HG03095 (cell line): ENCODE measurements at regions not wholly inside any gene's neighbourhood (a gene's known extent, or its start where the extent isn't known, plus 50 kb on each side); places are given as distances from the start of the nearest gene placed in this dataset.

Experiments used
- ATAC-seq: cut with Tn5 transposase; IDR thresholded peaks from one replicate; pipeline ENCODE4 v1.9.1; 2021; ENCODE audit warnings: moderate library complexity; ENCODE audit not compliant: unreplicated experiment

DNA sequence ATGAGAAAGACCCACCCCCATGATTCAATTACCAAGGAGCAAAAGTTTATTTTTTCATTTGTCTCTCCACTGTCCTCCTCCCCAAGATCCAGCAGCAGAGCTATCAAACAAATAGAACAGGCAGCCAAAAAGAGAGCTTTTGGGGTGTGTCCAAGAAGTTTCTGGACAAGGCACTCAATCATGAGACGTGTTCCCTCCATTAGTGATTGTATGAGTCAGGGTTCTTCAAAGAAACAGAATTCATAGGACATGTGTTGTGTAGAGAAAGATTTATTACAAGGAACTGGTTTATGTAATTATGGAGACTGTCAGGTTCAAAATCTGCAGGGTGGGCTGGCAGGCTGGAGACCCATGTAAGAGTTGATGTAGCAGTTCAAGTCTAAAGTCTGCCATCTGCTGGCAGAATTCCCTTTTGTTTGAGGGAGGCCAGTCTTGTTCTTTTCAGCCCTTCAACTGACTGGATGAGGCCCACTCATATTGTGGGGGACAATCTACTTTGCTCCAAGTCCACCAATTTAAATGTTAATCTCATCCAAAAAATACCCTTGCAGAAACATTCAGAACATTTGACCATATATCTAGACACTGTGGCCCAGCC lies 248.1 kb upstream of the OPRM1 start:
- ATAC-seq = no peak

DNA sequence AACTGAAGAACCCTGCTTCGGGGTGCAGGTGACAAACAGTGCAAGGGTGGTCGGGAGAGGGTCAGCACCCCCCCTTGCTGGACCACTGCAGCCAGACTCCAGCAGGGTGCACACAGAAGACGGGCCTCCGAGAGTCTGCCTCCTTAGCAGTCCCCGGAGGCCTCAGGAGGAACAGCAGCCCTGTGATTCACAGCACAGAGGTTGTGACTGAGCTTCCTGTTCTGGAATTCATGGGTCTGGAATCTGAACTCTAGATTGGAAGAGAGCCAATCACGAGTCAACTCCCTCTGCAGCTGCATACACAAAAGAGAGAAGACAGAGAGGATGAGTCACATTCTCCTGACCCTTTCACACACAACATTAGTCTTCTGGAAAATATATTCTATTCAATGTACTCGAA lies 249.0 kb upstream of the OPRM1 start:
- no peak for ATAC-seq

GRCh38 chr6:153787341-153787606 lies 251.8 kb upstream of the OPRM1 start:
- ATAC-seq = no peak

DNA sequence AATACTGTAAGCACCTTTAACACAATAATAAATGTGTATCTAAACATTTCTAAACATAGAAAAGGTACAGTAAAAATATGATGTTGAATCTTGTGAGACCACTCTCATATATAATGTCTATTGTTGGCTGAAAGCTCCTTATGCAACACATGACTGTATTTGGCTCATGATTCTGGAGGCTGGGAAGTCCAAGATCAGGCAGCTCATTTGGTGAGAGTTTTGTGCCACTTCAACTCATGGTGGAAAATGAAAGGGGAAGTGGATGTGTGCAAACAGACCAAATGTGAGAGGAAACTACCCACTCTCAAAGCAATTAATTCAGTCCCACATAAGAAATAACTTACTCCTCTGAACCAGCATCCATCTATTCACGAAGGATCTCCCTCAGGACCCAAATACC lies 257.7 kb upstream of the OPRM1 start:
- no peak for ATAC-seq

DNA sequence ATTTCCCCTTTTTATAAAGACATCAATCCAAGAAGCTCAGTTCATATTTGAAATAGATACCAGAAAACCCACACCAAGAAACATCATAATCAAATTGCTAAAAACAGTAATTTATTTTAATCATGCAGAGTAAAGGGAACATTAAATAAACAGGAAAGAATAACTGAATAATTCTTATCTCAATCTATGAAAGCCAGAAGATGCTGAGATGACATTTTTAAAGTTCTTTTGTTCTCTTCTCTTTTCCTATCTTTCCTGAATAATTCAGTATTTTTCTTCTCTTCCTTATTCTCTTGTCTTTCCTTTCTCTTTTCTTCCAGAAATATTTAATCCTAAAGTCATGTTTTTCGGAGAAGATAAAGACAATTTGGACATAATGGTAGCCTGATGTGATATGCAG lies 259.0 kb upstream of the OPRM1 start:
- no peak for ATAC-seq

- ATAC-seq = no peak
Measured at GRCh38 chr6:153778216-153778615, 260.8 kb upstream of the OPRM1 start.

DNA sequence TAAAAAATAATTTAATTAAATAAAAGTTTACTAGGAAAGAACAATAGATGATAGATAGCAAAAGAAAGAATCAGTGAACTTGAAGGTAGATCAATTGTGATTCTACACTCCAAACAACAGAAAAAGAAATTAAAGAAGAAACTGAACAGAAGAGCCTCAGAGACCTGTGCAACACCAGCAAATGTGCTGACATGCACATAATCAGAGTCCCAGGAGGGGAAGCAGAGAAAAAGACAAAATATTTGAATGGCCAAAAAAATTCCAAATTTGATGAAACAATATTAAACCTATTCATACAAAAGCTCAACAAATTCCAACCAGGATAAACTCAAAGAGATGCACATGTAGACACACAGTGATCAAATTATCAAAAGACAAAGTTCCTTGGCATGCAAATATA lies 267.5 kb upstream of the OPRM1 start:
- no peak for ATAC-seq

DNA sequence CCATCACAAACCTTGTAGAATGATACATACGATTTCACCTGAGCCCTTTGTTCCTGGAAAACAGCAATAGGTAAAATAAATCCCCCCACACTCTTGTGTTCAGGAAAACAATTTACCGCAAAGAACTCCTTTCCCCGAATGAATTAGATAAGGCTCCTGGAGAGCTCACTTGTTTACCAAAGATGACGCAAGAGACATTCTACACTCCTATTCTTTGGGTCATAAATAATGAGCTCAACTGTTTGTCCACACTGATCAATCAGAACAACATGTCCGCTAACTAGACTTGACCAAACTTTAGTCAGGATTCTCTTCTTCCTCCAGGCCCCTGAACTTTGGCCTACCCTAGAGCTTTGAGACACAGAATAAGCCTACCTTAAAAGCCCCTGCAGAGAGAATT lies 271.9 kb upstream of the OPRM1 start:
- ATAC-seq = no peak

- ATAC-seq = no peak
Measured at GRCh38 chr6:153758516-153758915, 280.5 kb upstream of the OPRM1 start.

DNA sequence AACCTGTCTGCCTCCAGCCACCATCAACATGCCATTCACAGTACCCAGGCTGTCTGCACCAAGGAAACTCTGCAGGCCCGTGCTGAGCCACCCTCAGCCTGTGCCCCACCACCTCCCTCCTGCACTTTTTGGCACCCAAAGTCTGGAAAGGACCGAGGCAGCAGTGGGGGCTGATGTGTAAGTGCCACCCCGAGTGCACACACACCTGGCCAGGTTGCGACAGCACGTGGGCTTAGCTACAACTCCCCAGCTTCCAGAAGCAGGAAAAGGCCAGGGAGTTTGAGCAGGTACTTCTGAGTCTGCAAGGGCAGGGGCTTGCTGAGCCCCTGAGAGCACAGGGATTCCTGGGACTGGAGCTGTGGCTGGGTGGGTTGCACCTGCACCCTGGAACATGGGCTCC lies 303.3 kb upstream of the OPRM1 start:
- ATAC-seq = no peak

DNA sequence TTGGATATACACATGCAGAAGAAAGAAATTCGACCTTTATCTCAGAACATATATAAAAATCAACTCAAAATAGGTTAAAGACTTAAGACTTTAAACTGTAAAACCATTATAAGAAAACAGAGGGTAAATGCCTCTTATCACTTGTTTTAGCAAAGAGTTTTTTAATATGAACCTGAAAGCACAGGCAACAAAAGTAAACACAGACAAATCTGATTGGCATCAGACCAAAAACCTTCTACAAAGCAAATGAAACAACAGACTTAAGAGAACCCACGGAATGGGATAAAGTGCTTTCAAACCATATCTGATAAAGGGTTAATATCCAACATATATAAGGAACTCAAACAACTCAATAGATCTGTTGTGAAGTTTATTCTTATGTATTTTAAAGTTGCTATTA lies 309.9 kb upstream of the OPRM1 start:
- ATAC-seq = no peak

DNA sequence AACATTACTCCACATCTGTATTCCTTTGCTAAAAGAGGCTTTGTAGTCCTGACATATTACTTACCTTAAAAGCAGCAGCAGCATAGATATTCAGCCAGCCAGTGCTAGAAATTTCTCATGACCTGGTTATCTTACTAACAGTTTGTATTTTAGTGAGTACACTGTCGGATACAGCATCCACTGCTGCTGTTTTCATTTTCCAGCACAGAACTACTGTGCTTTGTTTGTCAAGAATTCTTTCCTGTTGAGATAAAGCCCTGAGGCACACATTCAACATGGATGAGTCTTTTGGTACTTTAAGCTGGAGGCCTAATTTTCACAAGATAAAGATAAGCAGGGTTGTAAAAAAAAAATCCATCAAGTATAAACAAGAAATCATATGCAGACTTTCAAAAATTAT lies 311.2 kb upstream of the OPRM1 start:
- no peak for ATAC-seq

DNA sequence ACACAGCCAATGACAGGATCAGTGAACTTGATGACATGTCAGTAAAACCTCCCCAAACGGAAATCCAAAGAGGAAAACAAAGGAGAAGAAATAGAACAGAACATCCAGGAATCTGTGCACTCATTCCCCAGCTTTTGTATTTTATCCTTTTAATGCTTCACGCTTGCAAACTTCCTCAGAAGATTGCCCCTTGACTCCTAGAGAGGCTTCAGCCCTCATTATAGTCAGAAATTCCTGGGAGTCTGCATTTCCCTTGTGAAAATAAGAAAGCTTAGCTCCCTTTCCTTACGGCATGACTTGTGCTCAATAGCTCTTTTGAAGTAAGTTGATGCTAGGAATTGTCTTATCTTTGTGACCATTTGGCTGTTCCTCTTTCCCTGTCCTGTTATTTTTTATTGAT lies 313.6 kb upstream of the OPRM1 start:
- no peak for ATAC-seq

DNA sequence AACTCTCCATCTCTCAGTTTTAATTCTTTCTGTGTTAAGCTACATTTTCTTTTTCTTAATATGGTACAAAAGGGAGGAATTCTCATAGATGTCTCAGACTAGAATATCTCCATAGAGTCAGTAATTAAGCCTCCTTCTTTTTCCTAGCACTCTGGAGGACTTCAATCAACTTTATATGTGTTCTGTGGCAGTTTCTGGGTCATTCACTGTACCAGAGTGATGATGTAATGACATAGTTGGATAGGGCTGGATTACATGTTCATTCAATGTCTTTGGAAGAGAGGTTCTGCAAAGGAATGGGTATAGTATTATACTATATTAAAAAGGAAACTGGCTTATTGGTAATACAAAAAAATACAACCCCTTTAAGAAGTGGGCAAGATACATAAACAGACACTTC lies 318.3 kb upstream of the OPRM1 start:
- ATAC-seq = no peak

DNA sequence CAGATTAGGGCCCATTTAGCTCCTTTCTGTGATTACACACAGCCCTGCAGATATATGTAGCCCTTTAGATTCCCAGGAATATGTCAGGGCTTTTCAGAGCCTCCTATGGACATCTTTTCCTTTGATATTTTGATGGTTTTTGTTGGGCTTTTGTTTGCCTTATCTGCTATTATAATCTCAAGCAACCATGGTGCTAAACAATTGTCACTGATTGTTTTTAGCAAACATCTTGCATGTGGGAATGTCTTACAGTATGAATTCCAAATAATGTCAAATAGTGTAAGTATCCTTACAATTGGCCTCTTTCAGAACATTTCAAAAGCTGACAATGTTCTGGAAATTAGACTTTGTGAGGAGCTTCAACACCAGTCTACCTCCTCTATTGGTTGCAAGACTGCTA lies 333.6 kb upstream of the OPRM1 start:
- no peak for ATAC-seq

DNA sequence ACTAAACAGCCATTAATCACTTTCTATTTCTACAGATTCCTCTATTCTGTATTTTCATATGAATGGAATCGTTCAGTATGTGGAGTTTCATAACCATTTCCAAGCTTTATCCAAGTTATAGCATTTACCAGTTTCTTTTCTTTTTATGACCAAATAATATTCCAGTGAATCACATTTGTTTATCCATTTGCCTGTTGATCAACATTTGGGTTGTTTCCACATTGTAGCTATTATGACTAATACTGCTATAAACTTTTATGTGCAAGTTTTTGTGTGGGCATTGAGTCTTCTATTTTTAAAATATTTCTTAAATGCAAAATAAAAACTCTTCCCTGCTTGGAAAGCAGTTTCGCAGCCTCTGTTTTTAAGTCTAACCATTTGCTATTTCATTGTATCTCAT lies 336.4 kb upstream of the OPRM1 start:
- ATAC-seq = no peak

GRCh38 chr6:153698637-153699036 lies 340.4 kb upstream of the OPRM1 start:
- no peak for ATAC-seq

GRCh38 chr6:153698001-153698400 lies 341.0 kb upstream of the OPRM1 start:
- no peak for ATAC-seq

GRCh38 chr6:153677522-153677921 lies 361.5 kb upstream of the OPRM1 start:
- ATAC-seq = no peak

GRCh38 chr6:153673750-153674149 lies 365.3 kb upstream of the OPRM1 start:
- no peak for ATAC-seq

- no peak for ATAC-seq
Measured at GRCh38 chr6:153673225-153673624, 365.8 kb upstream of the OPRM1 start.

DNA sequence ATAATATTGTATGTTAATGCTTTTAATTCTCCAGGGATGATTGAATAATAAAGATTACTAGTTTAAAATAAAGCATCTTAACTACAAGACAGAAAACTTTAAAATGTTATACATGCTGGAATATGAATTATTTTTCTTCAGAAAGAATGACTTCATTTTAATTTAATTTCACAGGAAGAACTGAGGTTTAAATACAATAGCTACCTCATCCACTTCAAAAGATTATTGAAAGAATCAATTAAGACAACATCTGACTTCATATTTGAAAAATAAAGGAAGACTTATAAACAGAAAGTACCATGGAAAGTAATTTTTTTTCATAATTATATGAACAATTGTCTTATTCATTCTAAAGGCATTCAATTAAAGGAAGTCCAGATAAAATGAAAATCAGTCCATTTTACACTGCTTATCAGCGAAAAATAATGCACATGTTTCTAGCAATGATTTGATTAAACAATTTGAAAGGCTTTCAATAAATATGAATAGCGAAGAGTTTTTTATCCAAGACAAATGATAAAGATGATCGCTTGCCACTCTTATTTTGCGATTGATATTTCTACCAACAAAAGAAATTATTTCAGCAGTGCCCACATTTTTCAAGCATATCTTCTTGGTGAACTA lies 368.5 kb upstream of the OPRM1 start:
- ATAC-seq = no peak

GRCh38 chr6:153668758-153669157 lies 370.3 kb upstream of the OPRM1 start:
- ATAC-seq = no peak

DNA sequence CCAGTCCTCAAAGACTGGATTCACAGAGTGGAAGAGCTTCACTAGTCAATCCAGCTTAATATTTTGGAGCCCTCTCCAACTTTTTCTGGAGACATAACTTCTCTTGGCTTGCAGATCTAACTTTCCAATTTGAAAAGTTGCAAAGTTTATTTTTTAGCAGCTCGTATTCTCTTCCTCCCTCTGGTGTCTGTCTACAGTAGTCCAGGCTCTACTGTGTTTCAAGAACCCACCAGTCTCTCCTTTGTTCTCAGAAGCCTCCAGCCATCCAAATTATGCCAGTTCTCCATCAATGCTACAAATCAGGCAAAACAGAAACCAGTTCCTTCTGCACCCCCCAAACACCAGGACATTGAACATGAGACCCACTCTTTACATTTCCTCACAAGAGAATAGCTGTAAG lies 376.1 kb upstream of the OPRM1 start:
- ATAC-seq = no peak
